Kidney epithelial cell (primary cell): ENCODE measurements at regions not wholly inside any gene's neighbourhood (a gene's known extent, or its start where the extent isn't known, plus 50 kb on each side); places are given as distances from the start of the nearest gene placed in this dataset.
"Not testable (repeated sequence)": the region's sequence is repeated elsewhere in the genome, so short reads cannot be mapped to it uniquely, and the experiment has no call there.

Experiments used
- DNase-seq: peaks from one replicate; pipeline ENCODE4 v3.0.0-alpha.2; 2010; ENCODE audit warnings: low read depth
- H3K27me3 ChIP-seq: 2 replicates; pipeline ENCODE4 v1.6.0; 2011; ENCODE audit warnings: low read length; ENCODE audit not compliant: control insufficient read depth, insufficient read depth
- H3K36me3 ChIP-seq: 2 replicates; pipeline ENCODE4 v1.5.1; 2011; ENCODE audit warnings: low read length; ENCODE audit not compliant: control insufficient read depth, insufficient read depth
- H3K4me3 ChIP-seq: 2 replicates; pipeline ENCODE4 v1.5.1; 2011; ENCODE audit warnings: low read depth, mild to moderate bottlenecking, control low read depth, low read length
- TF ChIP-seq, protein P1 (sequence below): IDR thresholded peaks from 2 replicates; pipeline ENCODE4 v1.5.1; 2011; ENCODE audit warnings: mild to moderate bottlenecking, moderate library complexity, low read length, control low read depth, inconsistent platforms; ENCODE audit not compliant: insufficient read depth, poor library complexity, severe bottlenecking

GRCh38 chr5:145632701-145633100, 202.4 kb downstream of the PRELID2 start:
- no peaks in the 10 kb centered on the region for H3K27me3 ChIP-seq

GRCh38 chr5:145629047-145629446, 206.1 kb downstream of the PRELID2 start:
- DNase-seq, result no peak
- TF ChIP-seq, protein P1, sequence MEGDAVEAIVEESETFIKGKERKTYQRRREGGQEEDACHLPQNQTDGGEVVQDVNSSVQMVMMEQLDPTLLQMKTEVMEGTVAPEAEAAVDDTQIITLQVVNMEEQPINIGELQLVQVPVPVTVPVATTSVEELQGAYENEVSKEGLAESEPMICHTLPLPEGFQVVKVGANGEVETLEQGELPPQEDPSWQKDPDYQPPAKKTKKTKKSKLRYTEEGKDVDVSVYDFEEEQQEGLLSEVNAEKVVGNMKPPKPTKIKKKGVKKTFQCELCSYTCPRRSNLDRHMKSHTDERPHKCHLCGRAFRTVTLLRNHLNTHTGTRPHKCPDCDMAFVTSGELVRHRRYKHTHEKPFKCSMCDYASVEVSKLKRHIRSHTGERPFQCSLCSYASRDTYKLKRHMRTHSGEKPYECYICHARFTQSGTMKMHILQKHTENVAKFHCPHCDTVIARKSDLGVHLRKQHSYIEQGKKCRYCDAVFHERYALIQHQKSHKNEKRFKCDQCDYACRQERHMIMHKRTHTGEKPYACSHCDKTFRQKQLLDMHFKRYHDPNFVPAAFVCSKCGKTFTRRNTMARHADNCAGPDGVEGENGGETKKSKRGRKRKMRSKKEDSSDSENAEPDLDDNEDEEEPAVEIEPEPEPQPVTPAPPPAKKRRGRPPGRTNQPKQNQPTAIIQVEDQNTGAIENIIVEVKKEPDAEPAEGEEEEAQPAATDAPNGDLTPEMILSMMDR, result no peak
- Histone ChIP-seq H3K27me3 (no peaks in the 10 kb centered on the region), H3K4me3 (no peak overlapping the region), H3K36me3 (no peaks in the 10 kb centered on the region)

More at GRCh38 chr5:145632701-145633100, 202.4 kb downstream of the PRELID2 start:
- DNase-seq, result no peak
- TF ChIP-seq, protein P1, result no peak
- no peaks in the 10 kb centered on the region for H3K36me3 ChIP-seq
- H3K4me3 ChIP-seq, result no peak overlapping the region

- no peak for DNase-seq
- Histone ChIP-seq H3K27me3 (no peaks in the 10 kb centered on the region), H3K4me3 (no peak overlapping the region), H3K36me3 (no peaks in the 10 kb centered on the region)
- TF ChIP-seq, protein P1, result no peak
These were observed 206.6 kb downstream of the PRELID2 start for GRCh38 chr5:145628525-145628924.

DNA sequence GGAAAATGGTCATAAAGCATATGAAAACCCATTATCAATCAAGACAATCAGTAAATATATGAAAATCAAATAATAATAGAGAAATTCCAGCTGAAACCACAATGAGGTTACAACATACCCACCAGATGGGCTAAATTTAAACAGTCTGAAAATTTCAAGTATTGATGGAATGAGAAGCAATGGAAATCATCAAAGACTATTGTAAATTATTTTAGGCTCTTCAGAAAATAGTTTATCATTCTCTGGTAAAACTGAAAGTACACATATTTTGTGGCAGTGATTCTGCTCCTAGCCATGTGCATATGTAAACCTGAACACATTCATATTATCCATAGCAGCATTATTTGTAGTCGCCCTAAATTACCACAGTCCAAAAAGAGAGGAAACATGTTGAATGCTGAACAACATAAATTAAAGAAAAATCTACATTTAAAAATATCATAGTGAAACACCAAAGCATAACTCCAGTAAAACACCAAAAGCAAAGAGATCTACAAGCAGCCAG, 215.3 kb downstream of the PRELID2 start:
- TF ChIP-seq, protein P1, result no peak
- Histone ChIP-seq H3K27me3 (no peaks in the 10 kb centered on the region), H3K4me3 (no peak overlapping the region), H3K36me3 (no peaks in the 10 kb centered on the region)
- DNase-seq, result no peak

DNA sequence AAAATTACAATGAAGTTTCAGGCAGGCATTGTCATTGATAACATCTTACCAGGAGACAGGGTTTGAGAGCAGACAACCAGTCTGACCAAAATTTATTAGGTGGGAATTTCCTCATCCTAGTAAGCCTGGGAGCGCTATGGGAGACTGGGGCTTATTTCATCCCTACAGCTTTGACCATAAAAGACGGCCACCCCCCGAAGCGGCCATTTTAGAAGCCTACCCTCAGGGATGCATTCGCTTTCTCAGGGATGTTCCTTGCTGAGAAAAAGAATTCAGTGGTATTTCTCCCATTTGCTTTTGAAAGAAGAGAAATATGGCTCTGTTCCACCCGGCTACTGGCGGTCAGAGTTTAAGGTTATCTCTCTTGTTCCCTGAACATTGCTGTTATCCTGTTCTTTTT, 218.4 kb downstream of the PRELID2 start:
- DNase-seq, H3K4me3 ChIP-seq, H3K36me3 ChIP-seq, H3K27me3 ChIP-seq: not testable (repeated sequence)

- Histone ChIP-seq H3K27me3 (no peaks in the 10 kb centered on the region), H3K4me3 (no peak overlapping the region), H3K36me3 (no peaks in the 10 kb centered on the region)
- no peak for DNase-seq
- TF ChIP-seq, protein P1, result no peak
These were observed 236.2 kb downstream of the PRELID2 start for GRCh38 chr5:145598983-145599382.
